ENCODE measurements at regions not wholly inside any gene's neighbourhood (a gene's known extent, or its start where the extent isn't known, plus 50 kb on each side); places are given as distances from the start of the nearest gene placed in this dataset.

GRCh38 chr15:94968133-94968532, 736.8 kb downstream of the MCTP2 start:
- Histone ChIP-seq H3K4me1 (replicated peaks) (no peaks in the 10 kb centered on the region), H3K27me3 (replicated peaks) (no peaks in the 10 kb centered on the region), H3K27ac (no peak overlapping the region), H3K9me3 (replicated peaks) (no peaks in the 10 kb centered on the region; the same call in 1 of the 2 replicates), H3K4me3 (no peak overlapping the region), H3K36me3 (no peaks in the 10 kb centered on the region)
- no peak for DNase-seq (ENCODE audit: low read depth in 1 of 2, low spot score in 2 of 2)

- no peak for DNase-seq (ENCODE audit: low read depth in 1 of 2, low spot score in 2 of 2)
- H3K9me3 ChIP-seq (replicated peaks): no peaks in the 10 kb centered on the region; the same call in 1 of the 2 replicates
- no peaks in the 10 kb centered on the region for H3K36me3 ChIP-seq
- no peaks in the 10 kb centered on the region for H3K27me3 ChIP-seq (replicated peaks)
- H3K4me3 ChIP-seq: no peak overlapping the region
- H3K4me1 ChIP-seq (replicated peaks): no peaks in the 10 kb centered on the region
- H3K27ac ChIP-seq: no peak overlapping the region
Measured at GRCh38 chr15:94970096-94970495, 738.7 kb downstream of the MCTP2 start.

- no peaks in the 10 kb centered on the region for H3K27me3 ChIP-seq (replicated peaks)
- no peaks in the 10 kb centered on the region for H3K36me3 ChIP-seq
- H3K4me1 ChIP-seq (replicated peaks): no peaks in the 10 kb centered on the region
- no peaks in the 10 kb centered on the region for H3K9me3 ChIP-seq (replicated peaks)
- no peak overlapping the region for H3K4me3 ChIP-seq
- no peak for DNase-seq (ENCODE audit: low read depth in 1 of 2, low spot score in 2 of 2)
- no peak overlapping the region for H3K27ac ChIP-seq
Measured at GRCh38 chr15:94970802-94971201, 739.4 kb downstream of the MCTP2 start.

GRCh38 chr15:94972314-94972713, 741.0 kb downstream of the MCTP2 start:
- Histone ChIP-seq H3K27ac (no peak overlapping the region), H3K27me3 (replicated peaks) (no peaks in the 10 kb centered on the region), H3K36me3 (no peaks in the 10 kb centered on the region), H3K9me3 (replicated peaks) (no peaks in the 10 kb centered on the region), H3K4me1 (replicated peaks) (no peaks in the 10 kb centered on the region), H3K4me3 (no peak overlapping the region)
- no peak for DNase-seq (ENCODE audit: low read depth in 1 of 2, low spot score in 2 of 2)

GRCh38 chr15:94987085-94987484, 755.7 kb downstream of the MCTP2 start:
- H3K27ac ChIP-seq: no peak overlapping the region

GRCh38 chr15:94991718-94992117, 760.4 kb downstream of the MCTP2 start:
- DNase-seq (ENCODE audit: low read depth in 1 of 2, low spot score in 2 of 2): no peak
- Histone ChIP-seq H3K27me3 (replicated peaks) (no peaks in the 10 kb centered on the region), H3K4me3 (no peak overlapping the region), H3K4me1 (replicated peaks) (no peaks in the 10 kb centered on the region), H3K27ac (no peak overlapping the region), H3K36me3 (no peaks in the 10 kb centered on the region), H3K9me3 (replicated peaks) (peaks cover 4% of the 10 kb centered on the region; the same call in 1 of the 2 replicates)

More at GRCh38 chr15:94987085-94987484, 755.7 kb downstream of the MCTP2 start:
- Histone ChIP-seq H3K9me3 (replicated peaks) (peaks cover 4% of the 10 kb centered on the region; the same call in 1 of the 2 replicates), H3K4me3 (no peak overlapping the region), H3K4me1 (replicated peaks) (no peaks in the 10 kb centered on the region), H3K36me3 (no peaks in the 10 kb centered on the region), H3K27me3 (replicated peaks) (no peaks in the 10 kb centered on the region)
- no peak for DNase-seq (ENCODE audit: low read depth in 1 of 2, low spot score in 2 of 2)

- H3K27me3 ChIP-seq (replicated peaks): no peaks in the 10 kb centered on the region
- 0 out of 2 replicates have a peak, but pooled peaks cover 5% of the 10 kb centered on the region for H3K9me3 ChIP-seq (replicated peaks)
- H3K4me3 ChIP-seq: no peak overlapping the region
- H3K36me3 ChIP-seq: no peaks in the 10 kb centered on the region
- no peak for DNase-seq (ENCODE audit: low read depth in 1 of 2, low spot score in 2 of 2)
- no peaks in the 10 kb centered on the region for H3K4me1 ChIP-seq (replicated peaks)
- H3K27ac ChIP-seq: no peak overlapping the region
Measured at GRCh38 chr15:95009635-95010034, 778.3 kb downstream of the MCTP2 start.

GRCh38 chr15:95013381-95013780, 782.0 kb downstream of the MCTP2 start:
- no peak overlapping the region for H3K27ac ChIP-seq
- 0 out of 2 replicates have a peak, but pooled peaks cover 5% of the 10 kb centered on the region for H3K9me3 ChIP-seq (replicated peaks)
- no peak for DNase-seq (ENCODE audit: low read depth in 1 of 2, low spot score in 2 of 2)
- no peak overlapping the region for H3K4me3 ChIP-seq
- H3K4me1 ChIP-seq (replicated peaks): no peaks in the 10 kb centered on the region
- no peaks in the 10 kb centered on the region for H3K36me3 ChIP-seq
- no peaks in the 10 kb centered on the region for H3K27me3 ChIP-seq (replicated peaks)

- Histone ChIP-seq H3K9me3 (replicated peaks) (0 out of 2 replicates have a peak, but pooled peaks cover 3% of the 10 kb centered on the region), H3K36me3 (no peaks in the 10 kb centered on the region), H3K27me3 (replicated peaks) (no peaks in the 10 kb centered on the region), H3K27ac (no peak overlapping the region), H3K4me1 (replicated peaks) (no peaks in the 10 kb centered on the region), H3K4me3 (no peak overlapping the region)
- DNase-seq (ENCODE audit: low read depth in 1 of 2, low spot score in 2 of 2): no peak
Measured at GRCh38 chr15:95016511-95017229, 785.3 kb downstream of the MCTP2 start.

- peak; percentile 25 to 67 for DNase-seq (ENCODE audit: low read depth in 1 of 2, low spot score in 2 of 2)
- H3K36me3 ChIP-seq: no peaks in the 10 kb centered on the region
Measured at GRCh38 chr15:95017666-95018328, 786.4 kb downstream of the MCTP2 start.

GRCh38 chr15:95018888-95019545, 787.7 kb downstream of the MCTP2 start:
- Histone ChIP-seq H3K9me3 (replicated peaks) (no peaks in the 10 kb centered on the region), H3K27me3 (replicated peaks) (no peaks in the 10 kb centered on the region), H3K4me1 (replicated peaks) (no peaks in the 10 kb centered on the region), H3K4me3 (no peak overlapping the region), H3K27ac (no peak overlapping the region), H3K36me3 (no peaks in the 10 kb centered on the region)
- peak in 1 of 2 experiments; percentile 19 for DNase-seq (ENCODE audit: low read depth in 1 of 2, low spot score in 2 of 2)

More at GRCh38 chr15:95017666-95018328, 786.4 kb downstream of the MCTP2 start:
- no peaks in the 10 kb centered on the region for H3K27me3 ChIP-seq (replicated peaks)
- no peak overlapping the region for H3K27ac ChIP-seq
- no peak overlapping the region for H3K4me3 ChIP-seq
- H3K4me1 ChIP-seq (replicated peaks): no peaks in the 10 kb centered on the region
- 0 out of 2 replicates have a peak, but pooled peaks cover 3% of the 10 kb centered on the region for H3K9me3 ChIP-seq (replicated peaks)

GRCh38 chr15:95019907-95020306, 788.5 kb downstream of the MCTP2 start:
- no peak for DNase-seq (ENCODE audit: low read depth in 1 of 2, low spot score in 2 of 2)
- H3K36me3 ChIP-seq: no peaks in the 10 kb centered on the region
- no peaks in the 10 kb centered on the region for H3K27me3 ChIP-seq (replicated peaks)
- H3K4me1 ChIP-seq (replicated peaks): no peaks in the 10 kb centered on the region
- H3K9me3 ChIP-seq (replicated peaks): no peaks in the 10 kb centered on the region
- no peak overlapping the region for H3K4me3 ChIP-seq
- no peak overlapping the region for H3K27ac ChIP-seq

GRCh38 chr15:95021816-95022215, 790.5 kb downstream of the MCTP2 start:
- Histone ChIP-seq H3K4me3 (no peak overlapping the region), H3K4me1 (replicated peaks) (no peaks in the 10 kb centered on the region), H3K27me3 (replicated peaks) (no peaks in the 10 kb centered on the region), H3K9me3 (replicated peaks) (no peaks in the 10 kb centered on the region), H3K36me3 (no peaks in the 10 kb centered on the region), H3K27ac (no peak overlapping the region)
- no peak for DNase-seq (ENCODE audit: low read depth in 1 of 2, low spot score in 2 of 2)

- Histone ChIP-seq H3K4me1 (replicated peaks) (no peaks in the 10 kb centered on the region), H3K27ac (no peak overlapping the region)
- DNase-seq (ENCODE audit: low read depth in 1 of 2, low spot score in 2 of 2): peak in 1 of 2 experiments; percentile 5
Measured at GRCh38 chr15:95024351-95024750, 793.0 kb downstream of the MCTP2 start.

More at GRCh38 chr15:95024351-95024750, 793.0 kb downstream of the MCTP2 start:
- H3K27me3 ChIP-seq (replicated peaks): no peaks in the 10 kb centered on the region
- H3K36me3 ChIP-seq: no peaks in the 10 kb centered on the region
- no peak overlapping the region for H3K4me3 ChIP-seq
- no peaks in the 10 kb centered on the region for H3K9me3 ChIP-seq (replicated peaks)
